A549 (cell line): ENCODE measurements at regions not wholly inside any gene's neighbourhood (a gene's known extent, or its start where the extent isn't known, plus 50 kb on each side); places are given as distances from the start of the nearest gene placed in this dataset.

Experiments used
- ATAC-seq, 2 experiments: fragments of 200-7000 bp in 1 of 2; fragments of >200 bp in 1 of 2; cut with Nextera tagmentation in 1 of 2; cut with Tn5 transposase in 1 of 2; 3 replicates each; pipeline versions ENCODE4 v1.8.0 to v1.9.1; 2018 to 2020; ENCODE audit warnings: mild to moderate bottlenecking in 1 of 2, moderate library complexity in 1 of 2
- CTCF ChIA-PET: fragments of 300-600 bp; sonication (Branson Sonifier 250); formaldehyde crosslinking; extraction: SDS; loops from one replicate; lab custom pipeline; 2021; ENCODE audit warnings: antibody characterized with exemption, inconsistent platforms; lab: Yijun Ruan, JAX
- POLR2A ChIA-PET: fragments of 350-600 bp; formaldehyde crosslinking; extraction: SDS; loops from one replicate; lab custom pipeline; 2021; ENCODE audit warnings: antibody characterized with exemption, inconsistent platforms; lab: Yijun Ruan, JAX
- DNase-seq, 2 experiments: peaks; one replicate each; pipeline versions ENCODE4 v3.0.0 to v3.0.0-alpha.2; 2011 to 2016; ENCODE audit warnings: low read depth in 1 of 2, low spot score in 1 of 2
- FAIRE-seq: peaks from 2 replicates; lab custom pipeline; 2011; peaks lifted over from hg19 to GRCh38; lab: Jason Lieb, UNC
- H3K27ac ChIP-seq, 2 experiments: fragments of >200 bp; sonication (Bioruptor Twin); formaldehyde crosslinking; 3 replicates each; pipeline ENCODE4 v1.5.1; 2016 to 2017
- H3K4me1 ChIP-seq: fragments of >200 bp; sonication (Bioruptor Twin); formaldehyde crosslinking; 3 replicates; pipeline ENCODE4 v1.6.1; 2016
- H3K4me2 ChIP-seq: fragments of >200 bp; sonication (Bioruptor Twin); formaldehyde crosslinking; 3 replicates; pipeline ENCODE4 v1.6.1; 2016
- H3K4me3 ChIP-seq: fragments of >200 bp; sonication (Bioruptor Twin); formaldehyde crosslinking; 3 replicates; pipeline ENCODE4 v1.5.1; 2016
- H3K9me3 ChIP-seq: fragments of >200 bp; sonication (Bioruptor Twin); formaldehyde crosslinking; 3 replicates; pipeline ENCODE4 v1.6.1; 2016
- BCL3 ChIP-seq: fragments of >200 bp; sonication (Bioruptor Twin); formaldehyde crosslinking; IDR thresholded peaks from 3 replicates; pipeline ENCODE4 v1.6.1; 2016
- BHLHE40 ChIP-seq: IDR thresholded peaks from 2 replicates; pipeline ENCODE4 v1.6.1; 2012; ENCODE audit warnings: low read depth, low read length, inconsistent platforms
- EHMT2 ChIP-seq: fragments of 200-600 bp; sonication (generic); IDR thresholded peaks from 2 replicates; pipeline ENCODE4 v1.6.1; 2016; ENCODE audit warnings: antibody characterized with exemption, low read depth, mild to moderate bottlenecking, moderate library complexity
- EP300 ChIP-seq, 2 experiments: fragments of >200 bp; sonication (Bioruptor Twin); formaldehyde crosslinking; IDR thresholded peaks; 2 replicates in 1 of 2; 3 replicates in 1 of 2; pipeline ENCODE4 v1.6.1; 2016 to 2017
- FOXS1 ChIP-seq: fragments of 250-450 bp; sonication (Bioruptor Pico); IDR thresholded peaks from 2 replicates; pipeline ENCODE4 v1.5.0; 2020; ENCODE audit warnings: mild to moderate bottlenecking, moderate library complexity
- HDAC2 ChIP-seq: fragments of 200-600 bp; sonication (generic); IDR thresholded peaks from 2 replicates; pipeline ENCODE4 v1.6.1; 2016
- HMGXB4 ChIP-seq: fragments of 250-450 bp; sonication (Bioruptor Pico); IDR thresholded peaks from 2 replicates; pipeline ENCODE4 v1.5.0; 2021; ENCODE audit warnings: mild to moderate bottlenecking, moderate library complexity, borderline replicate concordance
- JUN ChIP-seq, 2 experiments: fragments of >200 bp; sonication (Bioruptor Twin); formaldehyde crosslinking; IDR thresholded peaks; 2 replicates in 1 of 2; 3 replicates in 1 of 2; pipeline ENCODE4 v1.6.1; 2016 to 2017
- JUNB ChIP-seq: fragments of >200 bp; sonication (Bioruptor Twin); formaldehyde crosslinking; IDR thresholded peaks from 2 replicates; pipeline ENCODE4 v1.6.1; 2016
- MAZ ChIP-seq: fragments of 150-350 bp; IDR thresholded peaks from 2 replicates; pipeline ENCODE4 v1.6.1; 2014; ENCODE audit warnings: antibody characterized with exemption, low read depth, low read length, borderline replicate concordance
- MYC ChIP-seq: IDR thresholded peaks from 2 replicates; pipeline ENCODE4 v1.6.1; 2012; ENCODE audit warnings: mild to moderate bottlenecking, inconsistent platforms, low read length, improper control_type of control experiment, borderline replicate concordance
- PHF8 ChIP-seq: fragments of 200-600 bp; sonication (generic); IDR thresholded peaks from 2 replicates; pipeline ENCODE4 v1.6.1; 2016; ENCODE audit warnings: low read depth, mild to moderate bottlenecking, antibody characterized with exemption, moderate library complexity, borderline replicate concordance
- RCOR1 ChIP-seq: fragments of 150-350 bp; IDR thresholded peaks from 2 replicates; pipeline ENCODE4 v1.6.1; 2014; ENCODE audit warnings: antibody characterized with exemption, low read length, low read depth
- REST ChIP-seq: fragments of 200-600 bp; sonication (generic); IDR thresholded peaks from 2 replicates; pipeline ENCODE4 v1.6.1; 2016; ENCODE audit warnings: antibody characterized with exemption, mild to moderate bottlenecking, moderate library complexity
- RFX5 ChIP-seq: fragments of 450-650 bp; IDR thresholded peaks from 2 replicates; pipeline ENCODE4 v1.7.1; 2014; ENCODE audit warnings: antibody characterized with exemption, mild to moderate bottlenecking, moderate library complexity
- SREBF2 ChIP-seq: fragments of 450-650 bp; IDR thresholded peaks from 2 replicates; pipeline ENCODE4 v1.6.1; 2014; ENCODE audit warnings: mild to moderate bottlenecking, moderate library complexity
- TP53 ChIP-seq: fragments of 250-450 bp; sonication (Bioruptor Pico); IDR thresholded peaks from 2 replicates; pipeline ENCODE4 v1.5.0; 2021; ENCODE audit warnings: mild to moderate bottlenecking, moderate library complexity
- ZC3H11A ChIP-seq: fragments of 450-650 bp; IDR thresholded peaks from 2 replicates; pipeline ENCODE4 v1.6.1; 2014; ENCODE audit warnings: antibody characterized with exemption, mild to moderate bottlenecking
- ZFP36 ChIP-seq: fragments of 450-650 bp; IDR thresholded peaks from 2 replicates; pipeline ENCODE4 v1.6.1; 2014; ENCODE audit warnings: borderline replicate concordance; ENCODE audit not compliant: partially characterized antibody
- WGBS: methylation state at CpG from one replicate; pipeline ENCODE4 v1.1.6; 2017; ENCODE audit errors: missing lambda C conversion rate; 5-methylcytosine and 5-hydroxymethylcytosine counted together
- TF ChIP-seq, protein P1 (sequence below): fragments of 250-450 bp; sonication (Bioruptor Pico); IDR thresholded peaks from 2 replicates; pipeline ENCODE4 v1.5.0; 2020; ENCODE audit warnings: low read depth, mild to moderate bottlenecking, moderate library complexity
- TF ChIP-seq, protein P2 (sequence below): IDR thresholded peaks from 2 replicates; pipeline ENCODE4 v1.6.1; 2012; ENCODE audit warnings: low read depth, borderline replicate concordance
- TF ChIP-seq, protein P3 (sequence below): fragments of 450-650 bp; IDR thresholded peaks from 2 replicates; pipeline ENCODE4 v1.6.1; 2014; ENCODE audit warnings: antibody characterized with exemption

DNA sequence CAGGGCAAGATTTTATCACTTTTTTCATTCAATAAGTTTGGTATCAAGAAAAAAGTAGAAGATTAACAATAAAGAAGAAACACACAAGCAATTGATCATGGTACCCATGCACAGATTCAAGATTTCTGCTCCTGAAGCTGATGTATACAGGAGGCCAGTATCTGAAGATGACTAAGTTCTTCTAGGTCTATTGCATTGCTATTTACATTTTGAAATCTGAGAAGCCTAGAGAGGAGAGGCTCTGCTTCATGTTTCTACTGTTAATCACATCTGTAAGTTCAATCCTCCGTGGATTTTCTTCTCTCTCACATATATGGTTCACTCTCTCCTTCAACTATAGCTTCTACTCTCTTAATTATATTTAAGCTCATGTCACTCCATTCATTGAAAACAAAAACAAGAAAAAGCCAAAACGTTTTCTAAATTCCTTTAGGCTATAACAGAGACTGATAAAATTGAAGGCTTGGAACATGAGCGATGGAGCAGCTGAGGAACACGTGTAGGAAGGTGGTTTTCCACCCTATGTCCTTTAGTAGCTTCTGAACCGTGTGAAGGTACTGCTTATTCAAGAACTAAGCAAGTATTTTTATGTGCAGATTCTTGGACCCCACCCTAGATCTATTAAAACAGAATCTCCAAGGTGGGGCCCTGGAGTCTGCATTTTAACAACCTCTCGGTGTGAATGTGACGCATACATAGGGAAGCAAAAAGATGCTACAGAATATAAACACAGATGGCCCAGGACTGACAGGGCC, 198.2 kb downstream of the EFNB2 start:
- ChIA-PET CTCF (no interaction called here), POLR2A (no interaction called here)
- ATAC-seq: no peak
- DNase-seq: no peak
- 44% methylated on average over 7 of the region's 7 CpGs for WGBS
- no peak overlapping the region for H3K27ac ChIP-seq
- H3K4me3 ChIP-seq: no peak overlapping the region
- no peak overlapping the region for H3K4me2 ChIP-seq
- TF ChIP-seq RFX5: no peak
- no peak for TF ChIP-seq MYC
- TF ChIP-seq RCOR1: no peak
- no peak for TF ChIP-seq HMGXB4 (CRISPR knock-in tag)
- TF ChIP-seq, protein P1, sequence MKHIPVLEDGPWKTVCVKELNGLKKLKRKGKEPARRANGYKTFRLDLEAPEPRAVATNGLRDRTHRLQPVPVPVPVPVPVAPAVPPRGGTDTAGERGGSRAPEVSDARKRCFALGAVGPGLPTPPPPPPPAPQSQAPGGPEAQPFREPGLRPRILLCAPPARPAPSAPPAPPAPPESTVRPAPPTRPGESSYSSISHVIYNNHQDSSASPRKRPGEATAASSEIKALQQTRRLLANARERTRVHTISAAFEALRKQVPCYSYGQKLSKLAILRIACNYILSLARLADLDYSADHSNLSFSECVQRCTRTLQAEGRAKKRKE: no peak
- TF ChIP-seq, protein P2, sequence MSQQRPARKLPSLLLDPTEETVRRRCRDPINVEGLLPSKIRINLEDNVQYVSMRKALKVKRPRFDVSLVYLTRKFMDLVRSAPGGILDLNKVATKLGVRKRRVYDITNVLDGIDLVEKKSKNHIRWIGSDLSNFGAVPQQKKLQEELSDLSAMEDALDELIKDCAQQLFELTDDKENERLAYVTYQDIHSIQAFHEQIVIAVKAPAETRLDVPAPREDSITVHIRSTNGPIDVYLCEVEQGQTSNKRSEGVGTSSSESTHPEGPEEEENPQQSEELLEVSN: no peak
- TF ChIP-seq ZFP36: no peak
- FAIRE-seq: no peak
- no peaks in the 10 kb centered on the region for H3K4me1 ChIP-seq
- peaks cover 9% of the 10 kb centered on the region; the same call in 2 of the 3 replicates for H3K9me3 ChIP-seq

- TF ChIP-seq, protein P2: no peak
- TF ChIP-seq TP53 (CRISPR knock-in tag): no peak
- no peak for TF ChIP-seq REST
- TF ChIP-seq JUNB: no peak
- TF ChIP-seq FOXS1 (CRISPR knock-in tag): no peak
- TF ChIP-seq EHMT2: no peak
- no peak for TF ChIP-seq MAZ
- no peak for TF ChIP-seq ZFP36
- no peak for TF ChIP-seq EP300 (IDR thresholded peaks at IDR 0.05)
- TF ChIP-seq ZC3H11A: no peak
- no peak for TF ChIP-seq PHF8
- TF ChIP-seq MYC: no peak
- no peak for TF ChIP-seq BHLHE40
- no peak for TF ChIP-seq BCL3
- TF ChIP-seq SREBF2: no peak
- TF ChIP-seq, protein P3, sequence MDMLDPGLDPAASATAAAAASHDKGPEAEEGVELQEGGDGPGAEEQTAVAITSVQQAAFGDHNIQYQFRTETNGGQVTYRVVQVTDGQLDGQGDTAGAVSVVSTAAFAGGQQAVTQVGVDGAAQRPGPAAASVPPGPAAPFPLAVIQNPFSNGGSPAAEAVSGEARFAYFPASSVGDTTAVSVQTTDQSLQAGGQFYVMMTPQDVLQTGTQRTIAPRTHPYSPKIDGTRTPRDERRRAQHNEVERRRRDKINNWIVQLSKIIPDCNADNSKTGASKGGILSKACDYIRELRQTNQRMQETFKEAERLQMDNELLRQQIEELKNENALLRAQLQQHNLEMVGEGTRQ: no peak
- TF ChIP-seq JUN (IDR thresholded peaks at IDR 0.05): no peak
- no peak for TF ChIP-seq HDAC2
- ATAC-seq (no peak), FAIRE-seq (no peak), DNase-seq (no peak)
- ChIA-PET POLR2A (no interaction called here), CTCF (interaction anchor here (1.4 kb wide), 1 partner anchor 14 kb away, joined by 4 read pairs; no protein-coding TSS in a partner anchor)
- Histone ChIP-seq H3K4me2 (no peak overlapping the region), H3K4me3 (no peak overlapping the region), H3K9me3 (peaks cover 9% of the 10 kb centered on the region; the same call in 2 of the 3 replicates), H3K27ac (no peak overlapping the region), H3K4me1 (no peaks in the 10 kb centered on the region)
- 50% methylated on average over 7 of the region's 7 CpGs for WGBS
These were observed 198.8 kb downstream of the EFNB2 start for GRCh38 chr13:106336668-106337067.
